A549 (cell line): ENCODE measurements at regions not wholly inside any gene's neighbourhood (a gene's known extent, or its start where the extent isn't known, plus 50 kb on each side); places are given as distances from the start of the nearest gene placed in this dataset.
"Not testable (repeated sequence)": the region's sequence is repeated elsewhere in the genome, so short reads cannot be mapped to it uniquely, and the experiment has no call there.

ENCODE experiments used
- ATAC-seq, 2 experiments: fragments of 200-7000 bp in 1 of 2; fragments of >200 bp in 1 of 2; cut with Nextera tagmentation in 1 of 2; cut with Tn5 transposase in 1 of 2; 3 replicates each; pipeline versions ENCODE4 v1.8.0 to v1.9.1; 2018 to 2020; ENCODE audit warnings: mild to moderate bottlenecking in 1 of 2, moderate library complexity in 1 of 2
- CTCF ChIA-PET: fragments of 300-600 bp; sonication (Branson Sonifier 250); formaldehyde crosslinking; extraction: SDS; loops from one replicate; lab custom pipeline; 2021; ENCODE audit warnings: antibody characterized with exemption, inconsistent platforms; lab: Yijun Ruan, JAX
- POLR2A ChIA-PET: fragments of 350-600 bp; formaldehyde crosslinking; extraction: SDS; loops from one replicate; lab custom pipeline; 2021; ENCODE audit warnings: antibody characterized with exemption, inconsistent platforms; lab: Yijun Ruan, JAX
- DNase-seq, 2 experiments: peaks; one replicate each; pipeline versions ENCODE4 v3.0.0 to v3.0.0-alpha.2; 2011 to 2016; ENCODE audit warnings: low read depth in 1 of 2, low spot score in 1 of 2
- FAIRE-seq: peaks from 2 replicates; lab custom pipeline; 2011; peaks lifted over from hg19 to GRCh38; lab: Jason Lieb, UNC
- H3K27ac ChIP-seq, 2 experiments: fragments of >200 bp; sonication (Bioruptor Twin); formaldehyde crosslinking; 3 replicates each; pipeline ENCODE4 v1.5.1; 2016 to 2017
- H3K4me1 ChIP-seq: fragments of >200 bp; sonication (Bioruptor Twin); formaldehyde crosslinking; 3 replicates; pipeline ENCODE4 v1.6.1; 2016
- H3K4me2 ChIP-seq: fragments of >200 bp; sonication (Bioruptor Twin); formaldehyde crosslinking; 3 replicates; pipeline ENCODE4 v1.6.1; 2016
- H3K4me3 ChIP-seq: fragments of >200 bp; sonication (Bioruptor Twin); formaldehyde crosslinking; 3 replicates; pipeline ENCODE4 v1.5.1; 2016
- H3K9me3 ChIP-seq: fragments of >200 bp; sonication (Bioruptor Twin); formaldehyde crosslinking; 3 replicates; pipeline ENCODE4 v1.6.1; 2016
- CBX2 ChIP-seq: fragments of 200-600 bp; sonication (generic); IDR thresholded peaks from 2 replicates; pipeline ENCODE4 v1.6.1; 2016; ENCODE audit warnings: low read depth, mild to moderate bottlenecking, borderline replicate concordance
- CEBPB ChIP-seq, 2 experiments: fragments of >200 bp in 1 of 2; sonication (Bioruptor Twin) in 1 of 2; formaldehyde crosslinking in 1 of 2; IDR thresholded peaks; 2 replicates each; pipeline ENCODE4 v1.6.1; 2012 to 2016
- CHD4 ChIP-seq: fragments of 200-600 bp; sonication (generic); IDR thresholded peaks from 2 replicates; pipeline ENCODE4 v1.6.1; 2016; ENCODE audit warnings: antibody characterized with exemption, mild to moderate bottlenecking, borderline replicate concordance
- EHMT2 ChIP-seq: fragments of 200-600 bp; sonication (generic); IDR thresholded peaks from 2 replicates; pipeline ENCODE4 v1.6.1; 2016; ENCODE audit warnings: antibody characterized with exemption, low read depth, mild to moderate bottlenecking, moderate library complexity
- ESRRA ChIP-seq: fragments of 150-350 bp; IDR thresholded peaks from 2 replicates; pipeline ENCODE4 v1.6.1; 2014; ENCODE audit warnings: mild to moderate bottlenecking, low read length, borderline replicate concordance
- HDAC2 ChIP-seq: fragments of 200-600 bp; sonication (generic); IDR thresholded peaks from 2 replicates; pipeline ENCODE4 v1.6.1; 2016
- HOXB13 ChIP-seq: fragments of 250-450 bp; sonication (Bioruptor Pico); IDR thresholded peaks from 2 replicates; pipeline ENCODE4 v1.5.0; 2020; ENCODE audit warnings: low read depth, mild to moderate bottlenecking, moderate library complexity
- HOXB5 ChIP-seq: fragments of 250-450 bp; sonication (Bioruptor Pico); IDR thresholded peaks from 2 replicates; pipeline ENCODE4 v1.5.0; 2020; ENCODE audit warnings: mild to moderate bottlenecking, moderate library complexity
- JUN ChIP-seq, 2 experiments: fragments of >200 bp; sonication (Bioruptor Twin); formaldehyde crosslinking; IDR thresholded peaks; 2 replicates in 1 of 2; 3 replicates in 1 of 2; pipeline ENCODE4 v1.6.1; 2016 to 2017
- MAFK ChIP-seq: fragments of 450-650 bp; IDR thresholded peaks from 2 replicates; pipeline ENCODE4 v1.6.1; 2014; ENCODE audit not compliant: partially characterized antibody
- MAX ChIP-seq: IDR thresholded peaks from 2 replicates; pipeline ENCODE4 v1.6.1; 2012
- NPAS2 ChIP-seq: fragments of 250-450 bp; sonication (Bioruptor Pico); IDR thresholded peaks from 2 replicates; pipeline ENCODE4 v1.8.0; 2022; ENCODE audit warnings: mild to moderate bottlenecking, moderate library complexity, borderline replicate concordance
- POLR2A ChIP-seq: IDR thresholded peaks from 2 replicates; pipeline ENCODE4 v1.6.1; 2012; ENCODE audit warnings: mild to moderate bottlenecking, low read length
- RARB ChIP-seq: fragments of 250-450 bp; sonication (Bioruptor Pico); IDR thresholded peaks from 2 replicates; pipeline ENCODE4 v1.8.0; 2021; ENCODE audit warnings: mild to moderate bottlenecking, moderate library complexity
- RCOR1 ChIP-seq: fragments of 150-350 bp; IDR thresholded peaks from 2 replicates; pipeline ENCODE4 v1.6.1; 2014; ENCODE audit warnings: antibody characterized with exemption, low read length, low read depth
- REST ChIP-seq: fragments of 200-600 bp; sonication (generic); IDR thresholded peaks from 2 replicates; pipeline ENCODE4 v1.6.1; 2016; ENCODE audit warnings: antibody characterized with exemption, mild to moderate bottlenecking, moderate library complexity
- RFX5 ChIP-seq: fragments of 450-650 bp; IDR thresholded peaks from 2 replicates; pipeline ENCODE4 v1.7.1; 2014; ENCODE audit warnings: antibody characterized with exemption, mild to moderate bottlenecking, moderate library complexity
- SMC3 ChIP-seq: fragments of >200 bp; sonication (Bioruptor Twin); formaldehyde crosslinking; IDR thresholded peaks from 3 replicates; pipeline ENCODE4 v1.6.1; 2018; ENCODE audit warnings: inconsistent platforms
- SREBF2 ChIP-seq: fragments of 450-650 bp; IDR thresholded peaks from 2 replicates; pipeline ENCODE4 v1.6.1; 2014; ENCODE audit warnings: mild to moderate bottlenecking, moderate library complexity
- ZC3H11A ChIP-seq: fragments of 450-650 bp; IDR thresholded peaks from 2 replicates; pipeline ENCODE4 v1.6.1; 2014; ENCODE audit warnings: antibody characterized with exemption, mild to moderate bottlenecking
- WGBS: methylation state at CpG from one replicate; pipeline ENCODE4 v1.1.6; 2017; ENCODE audit errors: missing lambda C conversion rate; 5-methylcytosine and 5-hydroxymethylcytosine counted together
- TF ChIP-seq, protein P1 (sequence below): fragments of >200 bp; sonication (Bioruptor Twin); formaldehyde crosslinking; IDR thresholded peaks from 3 replicates; pipeline ENCODE4 v1.5.1; 2016
- TF ChIP-seq, protein P2 (sequence below): fragments of >200 bp; sonication (Bioruptor Twin); formaldehyde crosslinking; IDR thresholded peaks from 3 replicates; pipeline ENCODE4 v1.6.1; 2016

- Histone ChIP-seq H3K4me1 (no peaks in the 10 kb centered on the region), H3K9me3 (no peaks in the 10 kb centered on the region), H3K4me3 (no peak overlapping the region), H3K27ac (no peak overlapping the region), H3K4me2 (no peak overlapping the region)
- ChIA-PET CTCF (interaction anchor here (0.6 to 1.3 kb wide), 2 partner anchors 23 to 398 kb away, joined by 3 read pairs; no protein-coding TSS in a partner anchor), POLR2A (no interaction called here)
- TF ChIP-seq EHMT2 (no peak), HDAC2 (no peak), RARB (CRISPR knock-in tag) (no peak), POLR2A (no peak), HOXB5 (CRISPR knock-in tag) (no peak), CBX2 (no peak), RCOR1 (no peak), MAFK (no peak)
- TF ChIP-seq, protein P1, sequence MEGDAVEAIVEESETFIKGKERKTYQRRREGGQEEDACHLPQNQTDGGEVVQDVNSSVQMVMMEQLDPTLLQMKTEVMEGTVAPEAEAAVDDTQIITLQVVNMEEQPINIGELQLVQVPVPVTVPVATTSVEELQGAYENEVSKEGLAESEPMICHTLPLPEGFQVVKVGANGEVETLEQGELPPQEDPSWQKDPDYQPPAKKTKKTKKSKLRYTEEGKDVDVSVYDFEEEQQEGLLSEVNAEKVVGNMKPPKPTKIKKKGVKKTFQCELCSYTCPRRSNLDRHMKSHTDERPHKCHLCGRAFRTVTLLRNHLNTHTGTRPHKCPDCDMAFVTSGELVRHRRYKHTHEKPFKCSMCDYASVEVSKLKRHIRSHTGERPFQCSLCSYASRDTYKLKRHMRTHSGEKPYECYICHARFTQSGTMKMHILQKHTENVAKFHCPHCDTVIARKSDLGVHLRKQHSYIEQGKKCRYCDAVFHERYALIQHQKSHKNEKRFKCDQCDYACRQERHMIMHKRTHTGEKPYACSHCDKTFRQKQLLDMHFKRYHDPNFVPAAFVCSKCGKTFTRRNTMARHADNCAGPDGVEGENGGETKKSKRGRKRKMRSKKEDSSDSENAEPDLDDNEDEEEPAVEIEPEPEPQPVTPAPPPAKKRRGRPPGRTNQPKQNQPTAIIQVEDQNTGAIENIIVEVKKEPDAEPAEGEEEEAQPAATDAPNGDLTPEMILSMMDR: no peak
- FAIRE-seq (no peak), DNase-seq (no peak), ATAC-seq (no peak)
- WGBS: 2% methylated on average over 2 of the region's 2 CpGs
These were observed 521.8 kb downstream of the RMST start for GRCh38 chr12:97984436-97984835.

DNA sequence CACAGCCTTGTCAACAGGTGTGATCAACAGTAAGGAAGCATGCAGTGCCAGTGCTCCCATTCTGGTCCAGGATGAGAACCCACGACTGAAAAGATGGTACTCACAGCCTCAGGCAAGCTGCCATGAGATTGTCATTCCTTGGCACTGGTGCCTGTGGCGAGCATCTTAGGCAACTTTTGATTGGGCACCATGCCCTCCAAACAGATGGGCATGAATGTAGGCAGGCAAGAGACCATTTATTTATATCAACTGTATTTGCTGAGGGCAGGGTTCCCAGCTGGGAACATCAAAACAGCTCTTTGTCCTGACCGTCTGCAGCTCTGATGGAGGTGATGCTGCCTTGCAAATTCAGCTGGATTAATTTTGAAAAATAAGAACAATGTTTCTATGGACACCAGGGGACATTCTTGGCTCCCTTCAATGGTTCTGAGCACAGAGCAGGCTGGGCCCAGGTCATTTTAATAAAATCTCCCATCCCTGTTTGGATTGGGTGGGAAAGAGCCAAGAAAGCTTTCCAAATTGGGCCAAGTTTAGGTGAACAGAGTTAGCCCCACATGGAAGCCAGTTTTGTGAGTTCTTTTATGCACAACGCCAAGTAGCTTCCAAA is 522.5 kb downstream of the RMST start:
- 0% methylated on average over 4 of the region's 4 CpGs for WGBS
- no peak overlapping the region for H3K27ac ChIP-seq

DNA sequence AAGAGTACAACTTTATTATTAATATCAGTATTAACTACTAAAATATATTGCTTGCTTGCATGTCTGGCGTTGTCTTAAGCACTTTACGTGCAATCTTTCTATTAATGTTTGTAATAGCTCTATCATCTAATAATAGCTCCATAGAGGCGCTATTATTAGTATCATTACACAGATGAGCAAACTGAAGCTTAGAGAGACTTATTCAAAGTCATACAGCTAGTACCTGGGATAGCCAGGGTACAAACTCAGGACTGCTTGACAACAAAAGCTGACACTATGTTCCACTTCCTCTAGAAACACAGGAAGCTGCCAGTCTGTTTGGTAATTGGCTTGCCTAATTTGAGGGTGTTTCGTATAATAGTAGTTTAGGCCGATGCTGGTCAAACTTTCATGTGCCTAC is 523.2 kb downstream of the RMST start:
- no peaks in the 10 kb centered on the region for H3K9me3 ChIP-seq
- CTCF ChIA-PET: no interaction called here
- no peak for FAIRE-seq

More for the DNA sequence above, 522.5 kb downstream of the RMST start:
- Histone ChIP-seq H3K4me1 (no peaks in the 10 kb centered on the region), H3K4me3 (no peak overlapping the region), H3K9me3 (no peaks in the 10 kb centered on the region), H3K4me2 (no peak overlapping the region)
- DNase-seq (no peak), FAIRE-seq (no peak), ATAC-seq (no peak)
- TF ChIP-seq CBX2 (no peak), ZC3H11A (no peak), MAX (no peak), RARB (CRISPR knock-in tag) (no peak), SMC3 (no peak), ESRRA (no peak), NPAS2 (CRISPR knock-in tag) (no peak)
- ChIA-PET CTCF (interaction anchor here (0.6 kb wide), 1 partner anchor 398 kb away, joined by 3 read pairs; no protein-coding TSS in a partner anchor), POLR2A (no interaction called here)

DNA sequence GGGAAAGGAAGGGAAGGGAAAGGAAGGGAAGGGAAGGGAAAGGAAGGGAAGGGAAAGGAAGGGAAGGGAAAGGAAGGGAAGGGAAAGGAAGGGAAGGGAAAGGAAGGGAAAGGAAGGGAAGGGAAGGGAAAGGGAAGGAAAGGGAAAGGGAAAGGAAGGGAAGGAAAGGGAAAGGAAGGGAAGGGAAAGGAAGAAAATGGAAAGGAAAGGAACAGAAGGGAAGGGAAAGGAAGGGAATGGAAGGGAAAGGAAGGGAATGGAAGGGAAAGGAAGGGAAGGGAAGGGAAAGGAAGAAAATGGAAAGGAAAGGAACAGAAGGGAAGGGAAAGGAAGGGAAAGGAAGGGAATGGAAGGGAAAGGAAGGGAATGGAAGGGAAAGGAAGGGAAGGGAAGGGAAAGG is 526.0 kb downstream of the RMST start:
- DNase-seq, H3K4me1 ChIP-seq, H3K9me3 ChIP-seq, POLR2A ChIA-PET, H3K4me3 ChIP-seq, ATAC-seq, H3K27ac ChIP-seq, H3K4me2 ChIP-seq, CTCF ChIA-PET, FAIRE-seq: not testable (repeated sequence)

More for the DNA sequence above, 523.2 kb downstream of the RMST start:
- no peak for DNase-seq
- Histone ChIP-seq H3K4me3 (no peak overlapping the region), H3K4me1 (no peaks in the 10 kb centered on the region), H3K4me2 (no peak overlapping the region), H3K27ac (no peak overlapping the region)
- 3% methylated on average over 5 of the region's 5 CpGs for WGBS
- no peak for ATAC-seq
- TF ChIP-seq CEBPB (IDR thresholded peaks at IDR 0.05) (no peak), HOXB13 (no peak), REST (no peak), RFX5 (no peak), CHD4 (no peak), JUN (IDR thresholded peaks at IDR 0.05) (no peak), SREBF2 (no peak)
- TF ChIP-seq, protein P2, sequence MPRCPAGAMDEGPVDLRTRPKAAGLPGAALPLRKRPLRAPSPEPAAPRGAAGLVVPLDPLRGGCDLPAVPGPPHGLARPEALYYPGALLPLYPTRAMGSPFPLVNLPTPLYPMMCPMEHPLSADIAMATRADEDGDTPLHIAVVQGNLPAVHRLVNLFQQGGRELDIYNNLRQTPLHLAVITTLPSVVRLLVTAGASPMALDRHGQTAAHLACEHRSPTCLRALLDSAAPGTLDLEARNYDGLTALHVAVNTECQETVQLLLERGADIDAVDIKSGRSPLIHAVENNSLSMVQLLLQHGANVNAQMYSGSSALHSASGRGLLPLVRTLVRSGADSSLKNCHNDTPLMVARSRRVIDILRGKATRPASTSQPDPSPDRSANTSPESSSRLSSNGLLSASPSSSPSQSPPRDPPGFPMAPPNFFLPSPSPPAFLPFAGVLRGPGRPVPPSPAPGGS: no peak
- TF ChIP-seq, all 56 proteins: peak for 0
- POLR2A ChIA-PET: no interaction called here
